ENCODE measurements at regions not wholly inside any gene's neighbourhood (a gene's known extent, or its start where the extent isn't known, plus 50 kb on each side); places are given as distances from the start of the nearest gene placed in this dataset.

- no peak for DNase-seq (ENCODE audit: extremely low read depth, low read depth)
Observed at GRCh38 chr2:60329225-60329624, 224.2 kb downstream of the BCL11A start.

GRCh38 chr2:60324536-60324935, 228.9 kb downstream of the BCL11A start:
- no peak for DNase-seq (ENCODE audit: extremely low read depth, low read depth)

- no peak for DNase-seq (ENCODE audit: extremely low read depth, low read depth)
Observed at GRCh38 chr2:60321816-60322215, 231.6 kb downstream of the BCL11A start.

- DNase-seq (ENCODE audit: extremely low read depth, low read depth) = no peak
Observed at GRCh38 chr2:60320724-60321123, 232.7 kb downstream of the BCL11A start.

- DNase-seq (ENCODE audit: extremely low read depth, low read depth) = no peak
Observed at GRCh38 chr2:60319031-60319547, 234.4 kb downstream of the BCL11A start.

- DNase-seq (ENCODE audit: extremely low read depth, low read depth) = no peak
Observed at GRCh38 chr2:60318544-60318943, 234.9 kb downstream of the BCL11A start.

- DNase-seq (ENCODE audit: extremely low read depth, low read depth) = no peak
Observed at GRCh38 chr2:60317844-60318243, 235.6 kb downstream of the BCL11A start.

- no peak for DNase-seq (ENCODE audit: extremely low read depth, low read depth)
Observed at GRCh38 chr2:60317034-60317386, 236.4 kb downstream of the BCL11A start.

- no peak for DNase-seq (ENCODE audit: extremely low read depth, low read depth)
Observed at GRCh38 chr2:60316381-60317033, 236.9 kb downstream of the BCL11A start.

- no peak for DNase-seq (ENCODE audit: extremely low read depth, low read depth)
Observed at GRCh38 chr2:60313470-60314172, 239.8 kb downstream of the BCL11A start.

- DNase-seq (ENCODE audit: extremely low read depth, low read depth) = no peak
Observed at GRCh38 chr2:60312618-60313017, 240.8 kb downstream of the BCL11A start.

GRCh38 chr2:60311524-60311923, 241.9 kb downstream of the BCL11A start:
- DNase-seq (ENCODE audit: extremely low read depth, low read depth) = no peak

- no peak for DNase-seq (ENCODE audit: extremely low read depth, low read depth)
Observed at GRCh38 chr2:60309941-60310660, 243.4 kb downstream of the BCL11A start.

GRCh38 chr2:60309336-60309735, 244.1 kb downstream of the BCL11A start:
- no peak for DNase-seq (ENCODE audit: extremely low read depth, low read depth)

GRCh38 chr2:60306267-60306861, 247.1 kb downstream of the BCL11A start:
- no peak for DNase-seq (ENCODE audit: extremely low read depth, low read depth)

GRCh38 chr2:60303680-60304079, 249.8 kb downstream of the BCL11A start:
- DNase-seq (ENCODE audit: extremely low read depth, low read depth) = no peak

GRCh38 chr2:60302377-60303126, 250.9 kb downstream of the BCL11A start:
- no peak for DNase-seq (ENCODE audit: extremely low read depth, low read depth)

- no peak for DNase-seq (ENCODE audit: extremely low read depth, low read depth)
Observed at GRCh38 chr2:60301726-60302125, 251.7 kb downstream of the BCL11A start.

GRCh38 chr2:60299179-60299578, 254.3 kb downstream of the BCL11A start:
- no peak for DNase-seq (ENCODE audit: extremely low read depth, low read depth)

GRCh38 chr2:60298006-60298696, 255.3 kb downstream of the BCL11A start:
- no peak for DNase-seq (ENCODE audit: extremely low read depth, low read depth)

Measured in NCI-H460 (cell line).